NAMALWA (cell line): ENCODE measurements at regions not wholly inside any gene's neighbourhood (a gene's known extent, or its start where the extent isn't known, plus 50 kb on each side); places are given as distances from the start of the nearest gene placed in this dataset.
A peak's percentile ranks its signal among the peaks of the same experiment; 100 is the strongest.
"Not testable (repeated sequence)": the region's sequence is repeated elsewhere in the genome, so short reads cannot be mapped to it uniquely, and the experiment has no call there.

ENCODE experiments used
- DNase-seq: peaks from one replicate; pipeline ENCODE4 v3.0.0-alpha.2; 2015; ENCODE audit warnings: low spot score

DNA sequence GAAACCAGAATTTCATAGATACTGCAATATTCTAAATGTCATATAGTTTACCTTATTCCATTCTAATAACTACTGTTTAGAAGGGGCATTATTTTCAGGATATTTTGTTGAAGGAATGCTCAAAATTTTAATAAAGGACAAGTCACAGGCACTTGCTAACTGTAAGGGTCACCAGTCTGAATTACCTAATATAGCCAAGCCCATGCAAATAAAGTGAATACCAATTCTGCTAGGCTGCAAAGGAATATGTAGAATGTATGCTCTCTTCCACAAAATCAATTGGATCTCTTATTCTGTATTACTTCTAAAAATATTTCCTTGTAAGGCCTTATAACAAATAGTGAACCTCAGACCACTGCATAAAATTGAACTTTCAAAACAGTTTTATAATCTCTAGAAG, 52.3 kb upstream of the FAT4 start:
- DNase-seq: no peak

DNA sequence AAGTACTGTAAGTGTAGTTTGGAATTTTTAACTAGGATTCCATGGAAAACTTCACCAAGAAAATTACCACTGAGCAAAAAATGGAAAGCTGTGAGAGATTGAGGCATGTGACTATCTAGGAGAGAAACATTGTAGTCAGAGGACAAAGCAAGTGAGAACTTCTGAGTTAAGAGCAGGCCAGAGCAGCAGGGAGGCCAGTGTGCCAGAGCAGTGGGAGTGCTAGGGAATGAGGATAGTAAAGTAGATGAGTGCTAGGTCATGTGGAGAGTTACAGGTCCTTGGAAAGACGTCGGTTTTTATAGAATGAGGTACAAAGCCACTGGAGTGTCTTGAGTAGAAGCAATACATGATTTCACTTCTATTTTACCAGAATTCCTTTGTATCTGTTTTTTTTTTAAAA, 52.7 kb upstream of the FAT4 start:
- no peak for DNase-seq

DNA sequence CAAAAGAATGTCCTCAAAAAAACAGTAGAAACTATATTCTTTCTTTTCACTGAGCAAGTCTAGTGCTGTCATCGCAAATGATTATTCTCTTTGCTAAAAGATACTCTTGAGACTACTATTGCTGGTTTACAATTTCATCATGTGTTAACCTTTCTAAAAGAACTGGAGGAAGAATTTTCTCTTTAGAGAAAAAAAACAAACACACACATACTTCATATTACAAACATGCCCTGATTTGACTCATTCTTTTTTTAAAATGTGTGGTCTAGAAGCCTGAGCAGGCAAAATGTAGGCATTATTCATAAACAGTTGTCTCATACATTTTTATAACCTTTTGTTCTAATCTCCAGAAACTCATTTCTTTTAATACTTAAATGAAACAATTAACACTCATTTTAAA, 60.6 kb upstream of the FAT4 start:
- no peak for DNase-seq

DNA sequence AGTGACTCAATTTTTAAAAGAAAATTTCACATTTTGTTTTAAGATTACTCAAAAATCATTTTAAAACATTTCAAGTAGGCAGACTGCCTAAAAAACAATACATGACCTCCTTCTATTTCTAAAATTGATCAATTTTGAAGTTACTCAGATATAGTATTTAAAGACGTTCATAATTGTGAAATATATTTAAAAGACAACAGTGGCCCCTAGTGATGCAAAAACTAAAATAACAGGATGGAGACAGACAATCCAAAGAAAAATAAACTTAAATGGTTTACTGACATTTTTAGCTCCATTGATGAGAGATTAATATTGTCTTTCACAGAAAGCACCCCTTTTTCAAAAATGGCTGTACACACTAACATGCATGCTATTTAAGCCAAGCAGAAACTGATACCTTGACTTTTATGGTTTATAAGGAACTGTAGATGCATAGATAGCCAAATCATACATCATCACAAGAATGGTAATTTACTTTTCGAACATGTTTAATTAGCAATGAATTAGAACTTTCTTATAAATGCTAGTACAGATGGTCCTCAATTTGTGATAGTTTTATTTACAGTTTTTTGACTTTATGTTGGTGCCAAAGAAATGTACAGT, 69.8 kb upstream of the FAT4 start:
- peak; percentile 20 for DNase-seq

DNA sequence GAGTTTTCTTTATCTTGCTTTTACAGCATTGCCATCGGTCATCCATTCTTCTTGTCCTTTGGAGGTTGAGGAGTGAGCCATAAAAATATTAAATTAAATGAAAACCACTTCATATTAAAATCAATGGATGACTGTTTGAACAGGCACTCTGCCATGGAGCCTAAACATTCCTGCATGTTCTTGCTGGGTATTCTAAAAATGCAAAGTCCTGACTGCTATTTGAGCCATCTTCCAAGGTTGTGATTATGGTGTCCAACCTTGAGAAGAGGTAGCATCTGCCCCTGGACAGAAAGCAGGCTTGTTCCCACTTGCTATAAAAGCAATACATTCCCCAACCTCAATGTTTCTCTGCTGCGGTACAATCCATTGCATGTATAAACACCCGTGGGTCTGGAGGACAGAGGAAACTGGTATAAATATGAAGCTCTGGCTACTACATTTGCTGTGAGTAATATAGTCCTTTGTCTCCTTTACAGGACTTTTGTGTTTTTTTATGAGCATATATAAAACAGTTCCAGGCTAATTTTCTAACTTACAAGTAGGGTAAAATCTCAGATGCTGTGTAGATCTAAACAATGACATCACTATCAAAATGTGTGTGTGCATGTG, 70.9 kb upstream of the FAT4 start:
- no peak for DNase-seq

DNA sequence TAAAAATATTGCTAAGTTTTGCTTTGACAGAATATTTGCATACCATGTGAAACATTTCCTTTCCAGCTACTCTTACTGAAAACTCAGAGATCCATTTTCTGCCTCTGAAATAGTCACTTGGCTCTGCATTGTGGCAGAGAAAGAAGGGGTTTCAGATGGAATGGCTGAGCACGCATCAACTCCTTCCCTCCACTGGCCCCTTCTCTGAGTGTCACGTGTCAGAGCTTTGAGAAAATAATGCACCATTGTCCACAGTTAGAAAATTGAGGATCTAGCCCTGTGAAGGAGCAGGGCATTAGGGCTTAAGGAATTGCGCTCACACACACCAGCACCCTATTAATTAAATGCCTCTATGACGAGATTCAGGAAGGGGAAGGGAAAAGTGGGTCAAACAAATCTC, 78.8 kb upstream of the FAT4 start:
- no peak for DNase-seq

DNA sequence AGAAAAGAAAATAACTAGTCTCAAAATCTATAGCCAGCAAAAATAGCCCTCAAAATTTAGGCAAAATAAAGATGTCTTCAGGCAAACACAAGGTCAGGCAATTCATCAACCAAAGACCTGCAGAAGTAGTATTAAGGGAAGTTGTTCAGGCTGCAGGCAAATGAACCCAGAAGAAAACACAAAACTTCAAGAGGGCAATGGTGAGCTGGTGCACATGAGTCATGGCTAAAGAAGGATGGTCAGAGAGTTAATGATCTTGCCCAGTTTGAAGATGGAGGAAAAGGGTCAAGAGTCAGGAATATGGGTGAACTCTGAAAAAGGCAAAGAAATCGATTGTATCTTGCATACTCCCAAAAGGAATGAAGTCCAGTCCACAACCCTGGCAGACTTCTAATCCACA, 83.1 kb upstream of the FAT4 start:
- no peak for DNase-seq

DNA sequence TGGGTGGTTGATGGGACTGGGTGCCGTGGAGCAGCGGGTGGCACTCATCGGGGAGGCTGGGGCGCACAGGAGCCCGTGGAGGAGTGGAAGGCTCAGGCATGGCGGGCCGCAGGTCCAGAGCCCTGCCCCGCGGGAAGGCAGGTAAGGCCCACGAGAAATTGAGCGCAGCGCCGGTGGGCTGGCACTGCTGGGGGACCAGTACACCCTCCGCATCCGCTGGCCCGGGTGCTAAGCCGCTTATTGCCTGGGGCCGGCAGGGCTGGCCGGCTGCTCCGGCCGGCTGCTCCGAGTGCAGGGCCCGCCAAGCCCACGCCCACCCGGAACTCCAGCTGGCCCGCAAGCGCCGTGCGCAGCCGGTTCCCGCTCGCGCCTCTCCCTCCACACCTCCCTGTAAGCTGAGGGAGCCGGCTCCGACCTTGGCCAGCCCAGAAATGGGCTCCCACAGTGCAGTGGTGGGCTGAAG, 85.1 kb upstream of the FAT4 start:
- no peak for DNase-seq

DNA sequence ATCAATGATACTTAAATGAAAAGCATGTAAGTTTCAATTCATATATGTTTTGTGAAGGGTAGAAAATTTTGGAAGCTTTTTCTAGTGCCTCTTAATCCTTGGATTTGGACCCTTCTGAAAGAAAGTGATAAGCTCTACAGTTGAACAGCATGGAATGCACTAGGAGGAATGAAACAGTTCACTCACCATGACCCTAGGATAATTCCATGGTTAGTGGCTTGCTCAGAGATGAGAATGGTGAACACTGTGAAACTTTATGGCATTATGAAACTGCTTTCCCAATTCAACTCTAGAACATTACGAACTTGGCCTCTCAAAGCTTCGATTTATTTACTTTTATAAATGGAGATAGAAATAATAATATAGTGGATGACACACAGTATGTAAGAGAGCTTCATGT, 88.9 kb upstream of the FAT4 start:
- DNase-seq: no peak

DNA sequence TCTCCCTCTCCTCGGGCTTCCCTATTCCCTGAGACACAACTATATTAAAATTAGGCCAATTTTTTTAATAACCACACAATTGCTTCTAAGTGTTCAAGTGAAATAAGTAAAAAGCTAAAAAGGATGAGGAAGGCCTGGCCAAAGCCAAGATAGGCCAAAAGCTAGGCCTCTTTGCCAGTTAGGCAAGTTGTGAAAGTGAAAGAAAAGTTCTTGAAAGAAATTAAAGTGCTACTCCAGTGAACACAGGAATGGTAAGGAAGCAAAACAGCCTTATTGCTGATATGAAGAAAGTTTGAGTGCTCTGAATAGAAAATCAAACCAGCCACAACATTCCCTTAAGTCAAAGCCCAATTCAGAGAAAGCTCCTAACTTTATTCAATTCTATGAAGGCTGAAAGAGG, 114.2 kb upstream of the FAT4 start:
- no peak for DNase-seq

DNA sequence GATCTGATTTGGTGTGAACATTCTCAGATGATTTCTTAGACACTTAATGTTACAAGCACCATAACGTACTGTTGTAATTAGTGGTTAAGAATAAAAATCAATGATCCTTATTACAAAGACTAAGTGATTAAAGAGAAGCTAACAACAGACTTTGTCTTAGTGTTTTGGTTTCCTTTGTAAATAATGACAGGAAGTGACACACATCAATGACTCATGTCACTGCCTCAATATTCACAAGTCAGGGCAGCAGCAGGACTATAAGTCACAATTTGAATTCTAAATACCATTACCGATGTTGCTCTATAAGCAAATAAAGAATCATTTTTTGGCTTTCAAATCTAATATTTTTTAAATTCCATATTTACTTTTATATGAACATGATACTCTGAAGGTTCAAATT, 115.8 kb upstream of the FAT4 start:
- DNase-seq: no peak

DNA sequence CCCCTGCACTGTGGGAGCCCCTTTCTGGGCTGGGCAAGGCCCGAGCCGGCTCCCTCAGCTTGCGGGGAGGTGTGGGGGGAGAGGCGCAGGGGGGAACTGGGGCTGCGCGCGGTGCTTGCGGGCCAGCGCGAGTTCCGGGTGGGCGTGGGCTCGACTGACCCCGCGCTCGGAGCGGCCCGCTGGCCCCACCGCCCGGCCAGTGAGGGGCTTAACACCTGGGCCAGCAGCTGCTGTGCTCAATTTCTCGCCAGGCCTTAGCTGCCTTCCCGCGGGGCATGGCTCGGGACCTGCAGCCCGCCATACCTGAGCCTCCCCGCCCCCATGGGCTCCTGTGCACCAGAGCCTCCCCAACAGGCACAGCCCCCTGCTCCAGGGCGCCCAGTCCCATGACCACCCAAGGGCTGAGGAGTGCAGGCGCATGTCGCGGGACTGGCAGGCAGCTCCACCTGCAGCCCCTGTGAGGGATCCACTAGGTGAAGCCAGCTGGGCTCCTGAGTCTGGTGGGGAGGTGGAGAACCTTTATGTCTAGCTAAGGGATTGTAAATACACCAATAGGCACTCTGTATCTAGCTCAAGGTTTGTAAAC, 122.8 kb upstream of the FAT4 start:
- not testable (repeated sequence) for DNase-seq

DNA sequence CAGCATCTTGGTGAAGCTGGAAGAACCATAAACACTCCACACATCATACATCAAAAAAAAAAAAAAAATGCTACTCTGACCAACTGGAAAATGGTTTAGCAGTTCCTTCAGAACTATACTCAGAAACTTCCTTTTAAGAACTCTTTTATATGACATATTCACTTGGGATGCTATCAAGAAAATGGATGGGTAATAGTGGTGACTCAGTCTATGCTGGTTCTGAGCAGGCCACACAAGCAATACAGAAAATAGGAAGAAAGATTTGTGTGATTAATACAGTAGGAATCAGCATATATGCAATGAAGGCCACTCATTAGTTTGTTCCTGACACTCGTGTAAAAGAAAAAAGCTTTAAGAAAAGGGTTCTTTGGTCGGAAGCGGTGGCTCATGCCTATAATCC, 123.5 kb upstream of the FAT4 start:
- no peak for DNase-seq

DNA sequence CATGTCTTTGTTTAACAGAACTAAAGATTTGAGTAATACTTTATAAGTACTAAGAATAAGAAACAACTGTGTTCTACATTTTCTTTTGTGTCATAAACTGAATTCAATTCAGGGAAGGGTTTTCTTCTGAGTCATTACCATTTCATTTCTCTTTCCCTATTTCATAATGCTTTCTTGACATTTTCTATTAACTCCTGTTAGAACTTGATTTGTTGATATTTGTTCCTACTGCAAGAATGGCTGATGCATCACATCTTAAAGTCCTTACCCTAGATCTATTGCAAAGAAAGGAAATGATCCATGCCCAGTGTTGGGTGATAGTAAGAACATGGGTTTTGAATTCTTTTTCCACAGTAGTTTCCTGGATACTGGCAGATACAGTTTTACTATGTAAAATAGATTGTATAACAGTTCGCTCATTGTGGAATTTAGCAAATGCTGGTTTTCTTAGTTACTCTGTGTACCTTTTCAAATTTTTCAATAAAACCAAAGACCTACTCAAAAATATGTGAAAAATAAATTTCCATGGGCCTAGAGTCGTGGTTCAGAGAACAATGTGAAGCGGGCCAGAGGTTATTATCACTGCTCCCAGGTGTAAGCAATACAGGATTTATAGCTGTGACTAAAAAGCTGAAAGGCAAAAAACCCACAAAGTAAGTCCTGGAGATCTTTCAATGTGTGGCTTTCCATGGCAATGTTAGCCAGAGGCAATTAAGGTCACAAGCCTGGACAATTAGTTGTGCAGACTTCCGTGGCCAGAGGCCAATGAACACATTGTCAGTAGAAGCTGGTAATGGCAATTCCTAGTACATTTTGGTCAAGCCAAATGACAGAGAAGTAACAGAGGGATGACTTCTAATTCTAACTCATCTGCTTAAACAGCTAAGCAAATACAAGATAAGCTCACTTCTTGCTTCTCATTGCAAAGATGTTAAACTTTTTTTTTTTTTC, 127.3 kb upstream of the FAT4 start:
- no peak for DNase-seq

DNA sequence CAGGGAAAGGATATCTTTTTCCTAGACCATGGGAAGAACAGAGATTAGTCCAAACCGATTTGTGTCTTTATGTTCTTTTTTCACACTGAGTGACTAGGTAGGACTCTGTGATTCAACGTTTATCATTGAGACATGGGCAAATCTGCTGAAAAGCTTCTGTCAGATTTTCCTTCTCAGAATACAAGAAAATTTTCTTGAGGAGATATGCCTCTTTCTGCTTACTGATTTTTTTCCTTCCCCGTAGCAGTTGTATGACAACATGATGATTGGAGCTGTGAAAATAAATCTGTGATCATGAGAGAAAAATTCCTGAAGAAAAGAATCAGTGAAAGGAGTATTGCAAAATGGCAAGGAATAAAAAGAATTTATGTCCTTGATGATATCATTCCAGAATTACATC, 130.6 kb upstream of the FAT4 start:
- DNase-seq: no peak

DNA sequence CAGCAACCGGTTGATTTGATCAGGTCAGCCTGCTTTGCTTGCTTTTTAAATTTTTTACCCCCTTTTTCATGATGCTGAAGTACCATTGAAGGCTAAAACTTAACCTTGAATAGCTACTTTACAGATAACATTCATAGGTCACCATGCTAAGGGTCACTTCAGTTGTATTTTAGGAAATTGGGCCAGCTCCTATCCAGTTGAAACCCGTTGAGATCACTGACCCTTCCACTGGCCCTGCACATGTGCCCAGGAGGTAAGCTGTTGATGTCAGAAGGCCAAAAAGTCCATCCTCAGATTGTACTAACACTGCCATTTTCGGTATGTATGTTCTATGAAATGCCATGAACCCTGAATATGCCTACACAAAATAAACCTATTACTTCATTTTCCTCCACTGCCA, 133.0 kb upstream of the FAT4 start:
- no peak for DNase-seq

DNA sequence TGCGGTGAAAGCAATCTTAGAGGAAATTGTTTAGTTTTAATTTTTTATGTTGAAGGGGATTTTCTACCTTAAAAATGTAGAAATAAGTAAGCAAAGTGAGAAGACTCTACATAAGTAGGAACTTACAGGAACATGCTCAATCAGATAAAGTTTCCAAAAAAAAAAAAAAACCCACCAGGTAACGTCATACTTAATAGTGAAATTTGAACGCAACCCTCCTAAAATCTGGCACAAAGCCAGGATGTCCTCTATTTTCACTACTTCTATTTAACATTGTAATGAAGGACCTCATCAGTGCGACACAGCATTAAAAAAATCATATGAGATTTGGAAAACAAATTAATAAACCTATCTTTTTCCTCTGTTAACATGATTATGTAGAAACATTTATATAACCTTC, 135.0 kb upstream of the FAT4 start:
- no peak for DNase-seq

DNA sequence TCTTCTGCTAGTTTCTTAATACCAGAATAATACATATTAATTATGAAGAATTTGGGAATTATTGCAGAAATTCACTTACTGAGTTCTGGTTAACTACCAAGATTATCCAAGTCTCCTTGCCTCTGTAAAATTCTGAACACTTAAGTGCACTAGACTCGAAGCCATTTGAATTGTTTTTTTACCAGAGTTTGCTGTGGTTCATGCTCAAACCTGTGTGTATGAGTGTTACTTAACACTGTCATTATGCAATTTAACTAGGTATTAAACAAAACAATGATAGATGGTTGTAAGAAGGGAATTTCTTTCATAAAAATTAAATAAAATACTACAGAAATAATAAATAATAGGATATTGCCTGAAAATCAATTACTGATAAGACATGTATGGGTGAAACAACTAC, 145.6 kb upstream of the FAT4 start:
- no peak for DNase-seq

DNA sequence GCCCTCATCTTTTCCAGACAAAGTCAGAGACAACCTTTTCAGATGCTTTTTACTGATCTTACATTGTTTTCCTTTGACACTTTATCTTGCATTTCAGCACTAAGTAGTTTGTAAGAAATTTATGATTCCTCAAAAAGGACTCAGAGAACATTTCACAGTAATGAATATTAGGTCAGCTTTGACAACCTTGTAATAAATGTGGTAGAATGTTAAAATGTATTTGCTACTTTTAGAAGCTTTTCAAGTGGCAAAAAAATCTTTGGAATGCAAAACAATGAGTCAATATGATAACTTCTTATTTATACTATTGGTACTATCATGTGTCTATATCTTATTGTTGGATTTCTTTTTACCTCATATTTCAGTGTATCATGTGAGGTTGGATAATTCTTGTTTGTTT, 146.2 kb upstream of the FAT4 start:
- no peak for DNase-seq

DNA sequence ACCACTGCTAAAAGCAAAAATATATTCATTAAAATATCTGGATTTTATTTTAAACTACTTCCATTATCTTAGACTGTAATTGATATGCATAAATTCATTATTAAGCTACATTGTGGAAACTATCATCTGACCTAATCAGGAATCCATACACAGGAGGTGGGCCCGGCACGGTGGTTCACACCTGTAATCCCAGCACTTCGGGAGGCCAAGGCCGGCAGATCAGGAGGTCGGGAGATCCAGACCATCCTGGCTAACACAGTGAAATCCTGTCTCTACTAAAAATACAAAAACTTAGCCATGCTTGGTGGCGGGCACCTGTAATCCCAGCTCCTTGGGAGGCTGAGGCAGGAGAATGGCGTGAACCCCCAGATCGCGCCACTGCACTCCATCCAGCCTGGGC, 148.7 kb upstream of the FAT4 start:
- not testable (repeated sequence) for DNase-seq

DNA sequence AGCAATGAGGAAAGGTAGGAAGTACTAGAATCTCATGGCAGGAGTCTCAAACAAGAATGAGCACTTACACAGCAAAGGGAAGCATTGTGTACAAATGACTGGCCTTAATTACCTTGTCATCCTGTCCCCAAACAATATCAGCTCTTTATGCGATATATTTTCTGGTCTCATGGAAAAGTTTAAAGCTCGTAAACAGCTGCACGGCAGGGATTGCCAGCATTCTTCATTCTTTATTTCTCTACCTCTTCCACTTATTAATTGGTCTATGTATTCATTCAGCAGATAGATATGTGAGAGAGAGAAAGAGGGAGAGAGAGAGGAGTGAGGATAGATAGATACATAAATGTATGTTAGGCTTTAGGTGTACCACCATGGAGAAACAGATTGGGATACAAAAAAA, 155.8 kb upstream of the FAT4 start:
- DNase-seq: no peak

DNA sequence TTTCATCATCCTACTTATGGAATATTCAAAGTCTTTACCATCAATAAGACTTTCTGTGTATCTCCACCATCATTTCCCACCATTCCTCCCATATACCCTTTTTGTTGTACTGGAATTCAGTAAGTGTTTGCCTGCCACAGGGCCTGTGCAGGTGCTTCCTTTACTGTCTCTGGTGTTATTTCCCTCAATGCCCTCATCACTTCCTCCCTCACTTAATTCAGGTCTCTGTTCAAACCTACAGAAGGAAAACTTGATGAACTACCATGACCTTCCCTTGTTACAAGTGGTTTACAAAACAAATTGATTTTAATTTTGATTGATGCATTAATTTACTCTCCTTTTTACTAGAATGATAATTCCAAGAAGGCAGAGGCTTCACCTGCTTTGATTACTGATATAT, 159.5 kb upstream of the FAT4 start:
- no peak for DNase-seq

DNA sequence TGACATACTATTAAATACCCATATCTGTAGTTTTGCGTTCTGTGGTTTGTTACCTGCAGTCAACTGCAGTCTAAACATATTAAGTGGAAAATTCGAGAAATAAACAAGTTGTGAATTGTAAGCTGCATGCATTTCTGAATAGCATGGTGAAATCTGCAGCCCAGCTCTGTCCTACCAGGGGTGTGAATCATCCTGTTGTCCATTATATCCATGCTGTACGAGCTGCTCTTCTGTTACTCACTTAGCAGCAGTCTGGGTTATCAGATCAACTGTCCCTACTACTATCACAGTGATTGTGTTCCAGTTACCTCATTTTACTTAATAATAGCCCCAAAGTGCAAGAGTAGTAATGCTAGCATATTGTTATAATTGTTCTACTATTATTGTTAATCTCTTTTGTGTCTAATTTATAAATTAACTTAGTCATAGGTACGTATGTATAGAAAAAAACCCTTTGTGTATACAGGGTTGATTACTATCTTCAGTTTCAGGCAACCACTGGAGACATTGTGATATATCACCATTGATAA, 173.7 kb upstream of the FAT4 start:
- DNase-seq: no peak
